ENCODE measurements at regions not wholly inside any gene's neighbourhood (a gene's known extent, or its start where the extent isn't known, plus 50 kb on each side); places are given as distances from the start of the nearest gene placed in this dataset.

DNA sequence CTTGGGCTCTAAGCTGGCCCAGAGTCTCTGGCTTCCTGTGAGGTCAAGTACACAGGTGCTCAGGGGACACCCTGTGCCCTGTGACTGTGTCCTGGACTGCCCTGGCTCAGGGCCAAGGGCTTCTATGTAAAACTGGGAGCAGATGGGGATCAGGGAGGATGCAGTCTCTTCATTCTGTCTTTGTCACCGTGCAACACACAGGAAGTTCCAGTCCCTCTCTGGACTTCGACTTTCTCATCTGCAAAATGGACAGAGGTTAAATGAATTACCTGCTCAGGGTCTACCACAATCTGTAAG is 61.9 kb upstream of the TLE3 start:
- no peak for DNase-seq
- no peak overlapping the region for H3K27ac Mint-ChIP-seq (ENCODE audit: unreplicated experiment)
- peaks cover 8% of the 10 kb centered on the region for H3K27me3 Mint-ChIP-seq (ENCODE audit: unreplicated experiment)
- no peak overlapping the region for H3K4me3 Mint-ChIP-seq (ENCODE audit: unreplicated experiment)
- peaks cover 5% of the 10 kb centered on the region for H3K36me3 Mint-ChIP-seq (ENCODE audit: unreplicated experiment)
- TF ChIP-seq CTCF (IDR thresholded peaks at IDR 0.05; ENCODE audit: partially characterized antibody, unreplicated experiment) = no peak
- H3K9me3 Mint-ChIP-seq (ENCODE audit: unreplicated experiment) = peaks cover 6% of the 10 kb centered on the region
- peaks cover 18% of the 10 kb centered on the region for H3K4me1 Mint-ChIP-seq (ENCODE audit: low read depth, unreplicated experiment)

GRCh38 chr15:70159001-70159712 is 61.4 kb upstream of the TLE3 start:
- TF ChIP-seq CTCF (IDR thresholded peaks at IDR 0.05; ENCODE audit: partially characterized antibody, unreplicated experiment) = no peak
- Mint-ChIP-seq H3K4me1 (ENCODE audit: low read depth, unreplicated experiment) (peaks cover 23% of the 10 kb centered on the region), H3K4me3 (ENCODE audit: unreplicated experiment) (no peak overlapping the region), H3K27ac (ENCODE audit: unreplicated experiment) (no peak overlapping the region), H3K9me3 (ENCODE audit: unreplicated experiment) (peaks cover 6% of the 10 kb centered on the region), H3K36me3 (ENCODE audit: unreplicated experiment) (peaks cover 5% of the 10 kb centered on the region), H3K27me3 (ENCODE audit: unreplicated experiment) (peaks cover 8% of the 10 kb centered on the region)
- no peak for DNase-seq

DNA sequence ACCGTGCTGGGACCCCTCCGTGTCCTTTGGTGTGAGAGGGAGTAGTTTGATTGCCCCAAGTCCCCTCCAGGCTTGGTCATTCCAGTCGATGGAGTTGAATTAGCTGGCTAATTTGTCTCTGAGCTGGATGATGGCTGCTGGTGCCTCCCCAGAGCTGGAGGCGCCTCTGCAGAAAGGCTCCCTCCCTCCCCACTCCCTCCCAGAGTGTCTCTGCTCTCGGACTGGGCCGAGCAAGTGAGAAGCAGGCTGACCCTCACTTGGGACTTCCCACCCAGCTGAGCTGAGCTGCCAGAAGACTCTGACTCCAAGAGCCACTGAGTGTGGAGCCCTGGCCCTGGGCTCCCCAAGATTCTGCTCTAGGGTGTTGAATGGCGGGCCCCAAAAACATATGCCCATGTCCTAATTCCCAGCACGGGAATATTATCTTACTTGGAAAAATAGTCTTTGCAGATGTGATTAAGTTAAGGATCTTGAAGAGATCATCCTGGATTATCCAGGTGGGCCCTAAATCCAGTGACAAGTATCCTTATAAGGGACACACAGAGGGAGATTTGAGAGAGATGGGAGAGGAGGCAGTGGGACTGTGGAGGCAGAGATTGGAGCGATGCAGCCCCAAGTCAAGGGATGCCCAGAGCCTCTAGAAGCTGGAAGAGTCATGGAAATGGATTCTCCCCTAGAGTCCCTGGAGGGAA is 60.7 kb upstream of the TLE3 start:
- TF ChIP-seq CTCF (IDR thresholded peaks at IDR 0.05; ENCODE audit: partially characterized antibody, unreplicated experiment) = no peak

DNA sequence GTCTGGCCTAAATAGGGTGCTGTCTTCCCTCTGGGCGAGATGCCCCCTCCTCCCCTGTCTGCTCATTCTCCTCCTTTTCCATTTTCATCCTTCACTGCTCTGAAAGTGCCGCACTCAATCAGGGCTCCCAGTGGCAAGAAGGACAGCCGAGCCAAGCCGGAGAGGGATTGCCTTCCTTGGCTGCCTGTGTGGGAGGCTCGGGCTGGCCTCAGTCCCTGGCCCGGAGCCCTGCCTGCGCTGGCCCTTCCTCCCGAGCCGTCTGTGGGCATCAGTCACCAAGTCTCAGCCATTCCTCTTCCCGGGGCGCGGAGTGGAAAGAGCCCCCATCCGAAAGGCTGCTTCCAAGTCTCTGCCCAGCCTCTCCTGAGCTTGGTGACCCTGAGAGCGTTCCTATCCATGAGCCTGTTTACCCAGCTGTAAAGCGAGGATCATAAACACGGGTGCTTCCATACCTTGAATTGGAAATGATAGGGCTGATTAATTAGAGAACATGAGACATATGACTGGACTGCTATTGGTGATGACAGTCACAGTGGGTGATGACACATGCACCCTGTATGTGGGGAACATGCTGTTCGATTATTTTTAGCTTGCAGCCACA is 59.1 kb upstream of the TLE3 start:
- H3K4me1 Mint-ChIP-seq (ENCODE audit: low read depth, unreplicated experiment) = peaks cover 29% of the 10 kb centered on the region
- TF ChIP-seq CTCF (IDR thresholded peaks at IDR 0.05; ENCODE audit: partially characterized antibody, unreplicated experiment) = no peak
- H3K27me3 Mint-ChIP-seq (ENCODE audit: unreplicated experiment) = peaks cover 7% of the 10 kb centered on the region
- H3K9me3 Mint-ChIP-seq (ENCODE audit: unreplicated experiment) = peaks cover 6% of the 10 kb centered on the region
- DNase-seq = no peak
- H3K27ac Mint-ChIP-seq (ENCODE audit: unreplicated experiment) = no peak overlapping the region
- H3K4me3 Mint-ChIP-seq (ENCODE audit: unreplicated experiment) = no peak overlapping the region
- peaks cover 5% of the 10 kb centered on the region for H3K36me3 Mint-ChIP-seq (ENCODE audit: unreplicated experiment)

More for the DNA sequence above, 60.7 kb upstream of the TLE3 start:
- Mint-ChIP-seq H3K36me3 (ENCODE audit: unreplicated experiment) (peaks cover 5% of the 10 kb centered on the region), H3K9me3 (ENCODE audit: unreplicated experiment) (peaks cover 6% of the 10 kb centered on the region), H3K27me3 (ENCODE audit: unreplicated experiment) (peaks cover 8% of the 10 kb centered on the region), H3K4me1 (ENCODE audit: low read depth, unreplicated experiment) (peaks cover 29% of the 10 kb centered on the region), H3K4me3 (ENCODE audit: unreplicated experiment) (no peak overlapping the region), H3K27ac (ENCODE audit: unreplicated experiment) (no peak overlapping the region)
- no peak for DNase-seq
